ENCODE measurements at regions not wholly inside any gene's neighbourhood (a gene's known extent, or its start where the extent isn't known, plus 50 kb on each side); places are given as distances from the start of the nearest gene placed in this dataset.

GRCh38 chr12:127957001-127957660 lies 309.8 kb upstream of the TMEM132C start:
- TF ChIP-seq CTCF (IDR thresholded peaks at IDR 0.05; ENCODE audit: low read depth, low read length), result no peak
- no peaks in the 10 kb centered on the region for H3K9me3 ChIP-seq (ENCODE audit: low read depth)
- no peaks in the 10 kb centered on the region for H3K27me3 ChIP-seq
- no peak overlapping the region for H3K4me3 ChIP-seq
- H3K36me3 ChIP-seq, result no peaks in the 10 kb centered on the region
- H3K27ac ChIP-seq, result no peak overlapping the region
- DNase-seq (ENCODE audit: low read depth in 1 of 2, low spot score in 1 of 2), result no peak
- no peaks in the 10 kb centered on the region for H3K4me1 ChIP-seq (ENCODE audit: low read depth)

- H3K9me3 ChIP-seq (ENCODE audit: low read depth), result no peaks in the 10 kb centered on the region
- H3K27ac ChIP-seq, result no peak overlapping the region
- no peak overlapping the region for H3K4me3 ChIP-seq
- H3K36me3 ChIP-seq, result no peaks in the 10 kb centered on the region
- no peak for TF ChIP-seq CTCF (IDR thresholded peaks at IDR 0.05; ENCODE audit: low read depth, low read length)
- no peaks in the 10 kb centered on the region for H3K4me1 ChIP-seq (ENCODE audit: low read depth)
- DNase-seq (ENCODE audit: low read depth in 1 of 2, low spot score in 1 of 2), result no peak
- no peaks in the 10 kb centered on the region for H3K27me3 ChIP-seq
Measured at GRCh38 chr12:127962303-127962702, 304.7 kb upstream of the TMEM132C start.

- Histone ChIP-seq H3K27ac (no peak overlapping the region), H3K4me1 (ENCODE audit: low read depth) (no peaks in the 10 kb centered on the region)
- TF ChIP-seq CTCF (IDR thresholded peaks at IDR 0.05; ENCODE audit: low read depth, low read length), result no peak
Measured at GRCh38 chr12:127963933-127964332, 303.0 kb upstream of the TMEM132C start.

GRCh38 chr12:127964717-127965116 lies 302.3 kb upstream of the TMEM132C start:
- Histone ChIP-seq H3K4me1 (ENCODE audit: low read depth) (no peaks in the 10 kb centered on the region), H3K4me3 (no peak overlapping the region), H3K9me3 (ENCODE audit: low read depth) (no peaks in the 10 kb centered on the region), H3K27ac (no peak overlapping the region), H3K27me3 (no peaks in the 10 kb centered on the region), H3K36me3 (no peaks in the 10 kb centered on the region)
- no peak for TF ChIP-seq CTCF (IDR thresholded peaks at IDR 0.05; ENCODE audit: low read depth, low read length)
- DNase-seq (ENCODE audit: low read depth in 1 of 2, low spot score in 1 of 2), result no peak

More at GRCh38 chr12:127963933-127964332, 303.0 kb upstream of the TMEM132C start:
- Histone ChIP-seq H3K4me3 (no peak overlapping the region), H3K9me3 (ENCODE audit: low read depth) (no peaks in the 10 kb centered on the region), H3K36me3 (no peaks in the 10 kb centered on the region), H3K27me3 (no peaks in the 10 kb centered on the region)
- no peak for DNase-seq (ENCODE audit: low read depth in 1 of 2, low spot score in 1 of 2)

- TF ChIP-seq CTCF (IDR thresholded peaks at IDR 0.05; ENCODE audit: low read depth, low read length), result no peak
- Histone ChIP-seq H3K27ac (no peak overlapping the region), H3K27me3 (no peaks in the 10 kb centered on the region), H3K4me3 (no peak overlapping the region), H3K9me3 (ENCODE audit: low read depth) (no peaks in the 10 kb centered on the region), H3K4me1 (ENCODE audit: low read depth) (no peaks in the 10 kb centered on the region), H3K36me3 (no peaks in the 10 kb centered on the region)
- no peak for DNase-seq (ENCODE audit: low read depth in 1 of 2, low spot score in 1 of 2)
Measured at GRCh38 chr12:127966331-127966730, 300.6 kb upstream of the TMEM132C start.
